HCT116 (cell line): ENCODE measurements at regions not wholly inside any gene's neighbourhood (a gene's known extent, or its start where the extent isn't known, plus 50 kb on each side); places are given as distances from the start of the nearest gene placed in this dataset.

Experiments
- ATAC-seq: fragments of 200-7000 bp; cut with Tn5 transposase; 2 replicates; pipeline ENCODE4 v1.9.1; 2020; ENCODE audit warnings: mild to moderate bottlenecking, moderate library complexity
- BruUV-seq: library from RNA; stranded (reverse); fragments of 400-500 nt; replicated peaks from 2 replicates; lab custom pipeline; 2021; lab: Mats Ljungman, UMichigan
- CTCF ChIA-PET: fragments of 300-600 bp; sonication (Branson Sonifier 250); formaldehyde crosslinking; loops from one replicate; lab custom pipeline; 2021; ENCODE audit warnings: antibody characterized with exemption; lab: Charles Lee
- POLR2A ChIA-PET: fragments of 300-600, 350-600 bp; sonication (Branson Sonifier 250); formaldehyde crosslinking; loops from one replicate; lab custom pipeline; 2021; ENCODE audit warnings: antibody characterized with exemption; lab: Charles Lee
- RAD21 ChIA-PET, 2 experiments: fragments of 300-600 bp; sonication (Branson Sonifier 250); formaldehyde crosslinking; loops; one replicate each; lab custom pipeline; 2023; ENCODE audit warnings: low total read pairs in 2 of 2; ENCODE audit not compliant: uncharacterized antibody in 2 of 2, unreplicated experiment in 2 of 2, low non-redundant PET in 1 of 2; lab: Charles Lee
- DNase-seq: peaks from one replicate; pipeline ENCODE4 v3.0.0-alpha.2; 2010; ENCODE audit warnings: low read depth, low spot score
- H2AFZ ChIP-seq: fragments of 200-600 bp; shearing (Covaris generic), sonication (generic); 2 replicates; pipeline ENCODE4 v1.6.1; 2017; ENCODE audit warnings: low read depth, mixed run types, mixed read lengths, antibody characterized with exemption, low read length; ENCODE audit not compliant: poor library complexity, severe bottlenecking
- H3K27ac ChIP-seq: 2 replicates; pipeline ENCODE4 v1.5.1; 2012; ENCODE audit warnings: low read depth, low read length
- H3K27me3 ChIP-seq: fragments of 200-600 bp; sonication (generic); 2 replicates; pipeline ENCODE4 v1.6.1; 2016; ENCODE audit warnings: mixed run types, low read length, mixed read lengths; ENCODE audit not compliant: insufficient read depth
- H3K36me3 ChIP-seq, 2 experiments: fragments of 200-500 bp in 1 of 2; fragments of 200-600 bp in 1 of 2; sonication (Bioruptor generic) in 1 of 2; sonication (generic) in 1 of 2; 2 replicates each; pipeline versions ENCODE4 v1.5.1 to v1.6.1; 2014 to 2016; ENCODE audit warnings: low read length in 2 of 2, inconsistent platforms in 1 of 2, mixed read lengths in 1 of 2, mixed run types in 1 of 2; ENCODE audit not compliant: insufficient read depth in 2 of 2, control insufficient read depth in 1 of 2
- H3K4me1 ChIP-seq, 2 experiments: fragments of 200-600 bp in 1 of 2; sonication (generic) in 1 of 2; 2 replicates each; pipeline versions ENCODE4 v1.5.1 to v1.6.1; 2012 to 2017; ENCODE audit warnings: low read length in 2 of 2, inconsistent platforms in 1 of 2, mild to moderate bottlenecking in 1 of 2, mixed read lengths in 1 of 2, mixed run types in 1 of 2, moderate library complexity in 1 of 2; ENCODE audit not compliant: insufficient read depth in 2 of 2, control insufficient read depth in 1 of 2
- H3K4me2 ChIP-seq: fragments of 200-600 bp; sonication (generic); 2 replicates; pipeline ENCODE4 v1.6.1; 2017; ENCODE audit warnings: mixed run types, low read length, mixed read lengths
- H3K4me3 ChIP-seq, 2 experiments: fragments of 200-600 bp in 1 of 2; sonication (generic) in 1 of 2; replicated peaks in 1 of 2; 2 replicates each; pipeline ENCODE4 v1.5.1; 2011 to 2016; ENCODE audit warnings: low read length in 2 of 2, control low read depth in 1 of 2, low read depth in 1 of 2, mild to moderate bottlenecking in 1 of 2, mixed read lengths in 1 of 2, mixed run types in 1 of 2
- H3K79me2 ChIP-seq: fragments of 200-600 bp; sonication (generic); 2 replicates; pipeline ENCODE4 v1.6.1; 2017; ENCODE audit warnings: mild to moderate bottlenecking, mixed run types, low read length, moderate library complexity, mixed read lengths; ENCODE audit not compliant: insufficient read depth
- H3K9ac ChIP-seq: fragments of 200-600 bp; sonication (generic); 2 replicates; pipeline ENCODE4 v1.6.1; 2016; ENCODE audit warnings: low read length, mixed read lengths
- H3K9me2 ChIP-seq: fragments of 200-600 bp; sonication (generic), shearing (Covaris generic); 2 replicates; pipeline ENCODE4 v1.6.1; 2017; ENCODE audit warnings: mixed run types, mild to moderate bottlenecking, moderate library complexity; ENCODE audit not compliant: insufficient read depth
- H3K9me3 ChIP-seq, 2 experiments: fragments of 200-500 bp in 1 of 2; fragments of 200-600 bp in 1 of 2; sonication (Bioruptor generic) in 1 of 2; sonication (generic) in 1 of 2; 2 replicates each; pipeline ENCODE4 v1.6.1; 2014 to 2017; ENCODE audit warnings: low read length in 2 of 2, mixed read lengths in 2 of 2, inconsistent platforms in 1 of 2, low read depth in 1 of 2, mild to moderate bottlenecking in 1 of 2, mixed run types in 1 of 2, moderate library complexity in 1 of 2; ENCODE audit not compliant: control insufficient read depth in 1 of 2, insufficient read depth in 1 of 2
- H4K20me1 ChIP-seq: fragments of 200-600 bp; sonication (generic), shearing (Covaris generic); 2 replicates; pipeline ENCODE4 v1.6.1; 2017; ENCODE audit warnings: mixed run types, mild to moderate bottlenecking, moderate library complexity; ENCODE audit not compliant: insufficient read depth
- CBX3 ChIP-seq: IDR thresholded peaks from 2 replicates; pipeline ENCODE4 v1.6.1; 2012; ENCODE audit warnings: low read depth
- EGR1 ChIP-seq: IDR thresholded peaks from 2 replicates; pipeline ENCODE4 v1.6.1; 2012; ENCODE audit warnings: low read depth
- ELF1 ChIP-seq: IDR thresholded peaks from 2 replicates; pipeline ENCODE4 v1.6.1; 2012; ENCODE audit warnings: low read depth, borderline replicate concordance
- EZH2 ChIP-seq: fragments of 200-600 bp; sonication (generic); IDR thresholded peaks from 2 replicates; pipeline ENCODE4 v1.6.1; 2017; ENCODE audit warnings: antibody characterized with exemption, mixed run types
- EZH2phosphoT487 ChIP-seq: fragments of 200-600 bp; IDR thresholded peaks from 2 replicates; pipeline ENCODE4 v1.6.1; 2018; ENCODE audit warnings: antibody characterized with exemption, borderline replicate concordance
- FOSL1 ChIP-seq: IDR thresholded peaks from 2 replicates; pipeline ENCODE4 v1.6.1; 2012; ENCODE audit warnings: low read depth
- RAD21 ChIP-seq: IDR thresholded peaks from 2 replicates; pipeline ENCODE4 v1.6.1; 2012; ENCODE audit warnings: low read depth, mild to moderate bottlenecking
- SIN3A ChIP-seq: IDR thresholded peaks from 2 replicates; pipeline ENCODE4 v1.6.1; 2012; ENCODE audit warnings: low read depth
- SP1 ChIP-seq: IDR thresholded peaks from 2 replicates; pipeline ENCODE4 v1.6.1; 2012; ENCODE audit warnings: low read depth
- SRF ChIP-seq: IDR thresholded peaks from 2 replicates; pipeline ENCODE4 v1.6.1; 2012; ENCODE audit warnings: low read depth
- TCF7L2 ChIP-seq: IDR thresholded peaks from 2 replicates; pipeline ENCODE4 v1.7.0; 2011; ENCODE audit warnings: borderline replicate concordance, inconsistent platforms; ENCODE audit not compliant: insufficient read depth, insufficient read length; ENCODE audit errors: extremely low read depth
- YY1 ChIP-seq: IDR thresholded peaks from 2 replicates; pipeline ENCODE4 v1.6.1; 2011; ENCODE audit warnings: low read length, low read depth, moderate library complexity, mild to moderate bottlenecking; ENCODE audit not compliant: insufficient replicate concordance; ENCODE audit errors: extremely low read depth
- ZNF274 ChIP-seq: fragments of 200-500 bp; sonication (Bioruptor generic); IDR thresholded peaks from 2 replicates; pipeline ENCODE4 v1.6.1; 2014; ENCODE audit warnings: mild to moderate bottlenecking, low read depth, low read length, inconsistent platforms
- intact Hi-C: fragments of 100-400 bp; cut with micrococcal nuclease; formaldehyde crosslinking; loops from 2 replicates; pipeline ENCODE4 v1.10.0; 2022
- TF ChIP-seq, protein P1 (sequence below): IDR thresholded peaks from 2 replicates; pipeline ENCODE4 v1.6.1; 2012; ENCODE audit warnings: low read depth
- TF ChIP-seq, protein P2 (sequence below): IDR thresholded peaks from 2 replicates; pipeline ENCODE4 v1.6.1; 2011; ENCODE audit warnings: mild to moderate bottlenecking, low read length, moderate library complexity; ENCODE audit not compliant: insufficient replicate concordance; ENCODE audit errors: extremely low read depth
- TF ChIP-seq, protein P3 (sequence below), 3 experiments: fragments of 200-600 bp in 1 of 3; sonication (generic) in 1 of 3; IDR thresholded peaks in 2 of 3; conservative IDR thresholded peaks in 1 of 3; 2 replicates each; pipeline ENCODE4 v1.5.1; 2012 to 2017; ENCODE audit warnings: low read depth in 2 of 3, low read length in 2 of 3, antibody characterized with exemption in 1 of 3, borderline replicate concordance in 1 of 3, control low read depth in 1 of 3, mild to moderate bottlenecking in 1 of 3, mixed read lengths in 1 of 3, mixed run types in 1 of 3, moderate library complexity in 1 of 3; ENCODE audit not compliant: insufficient read depth in 1 of 3
- TF ChIP-seq, protein P4 (sequence below): IDR thresholded peaks from 2 replicates; pipeline ENCODE4 v1.6.1; 2012
- TF ChIP-seq, protein P5 (sequence below): IDR thresholded peaks from 2 replicates; pipeline ENCODE4 v1.6.1; 2012

DNA sequence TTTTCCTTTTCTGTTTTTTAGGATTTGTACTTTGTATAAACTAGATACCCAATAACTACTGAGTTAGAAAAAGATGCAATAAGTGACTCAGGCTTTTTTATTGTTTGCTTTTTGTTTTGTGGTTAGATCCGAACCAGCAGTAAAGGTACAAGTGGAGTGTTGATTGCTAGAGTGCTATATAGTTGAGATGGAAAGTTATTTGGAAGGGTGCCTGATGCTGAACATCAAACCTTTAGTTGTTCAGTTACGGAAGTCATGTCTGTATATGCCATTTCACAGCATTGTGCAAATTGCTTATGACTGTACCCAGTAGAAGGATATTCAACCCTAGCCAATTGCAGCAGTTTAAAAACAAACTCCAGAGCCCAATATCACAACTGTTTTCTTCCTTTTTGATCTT is 285.1 kb downstream of the MAT2B start (continued):
- TF ChIP-seq YY1 (no peak), EZH2phosphoT487 (no peak), ZNF274 (no peak), TCF7L2 (no peak), SP1 (no peak)

DNA sequence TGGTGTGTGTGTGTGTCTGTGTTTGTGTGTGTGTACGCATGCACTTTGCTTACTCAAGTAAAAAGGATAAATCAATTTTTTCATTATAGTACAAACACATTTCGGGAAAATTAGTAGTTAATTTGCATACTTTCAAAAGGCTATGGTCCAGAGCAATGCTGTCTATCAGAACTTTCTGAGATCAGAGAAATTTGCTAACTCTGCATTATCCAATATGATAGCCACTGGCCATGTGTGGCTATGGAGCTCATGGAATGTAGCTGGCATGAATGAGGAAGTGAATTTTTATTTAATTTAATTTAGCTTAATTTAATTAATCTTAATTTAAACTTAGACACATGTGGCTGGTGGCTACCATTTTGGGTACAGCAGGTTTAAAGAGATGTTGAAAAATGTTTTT is 289.6 kb downstream of the MAT2B start:
- DNase-seq = no peak
- no peaks in the 10 kb centered on the region for H3K9me2 ChIP-seq
- H3K27me3 ChIP-seq = no peaks in the 10 kb centered on the region
- no peaks in the 10 kb centered on the region for H4K20me1 ChIP-seq
- H3K36me3 ChIP-seq = no peaks in the 10 kb centered on the region
- no peaks in the 10 kb centered on the region for H3K4me1 ChIP-seq
- ChIA-PET POLR2A (no interaction called here), CTCF (no interaction called here), RAD21 (no interaction called here)
- no peaks in the 10 kb centered on the region; a peak in 1 of 4 replicates for H3K9me3 ChIP-seq
- H3K4me2 ChIP-seq = no peak overlapping the region
- no peak for ATAC-seq
- H2AFZ ChIP-seq = no peak overlapping the region
- no TSS peak for BruUV-seq
- H3K79me2 ChIP-seq = no peaks in the 10 kb centered on the region
- intact Hi-C loops = no loop called here
- H3K27ac ChIP-seq = no peak overlapping the region
- no peak overlapping the region for H3K9ac ChIP-seq
- no peak overlapping the region for H3K4me3 ChIP-seq
- TF ChIP-seq EZH2 (no peak), ZNF274 (no peak), YY1 (no peak), ELF1 (no peak), EGR1 (no peak), SP1 (no peak), SRF (no peak), CBX3 (no peak), RAD21 (no peak), SIN3A (no peak), TCF7L2 (no peak), FOSL1 (no peak)
- TF ChIP-seq, protein P1, sequence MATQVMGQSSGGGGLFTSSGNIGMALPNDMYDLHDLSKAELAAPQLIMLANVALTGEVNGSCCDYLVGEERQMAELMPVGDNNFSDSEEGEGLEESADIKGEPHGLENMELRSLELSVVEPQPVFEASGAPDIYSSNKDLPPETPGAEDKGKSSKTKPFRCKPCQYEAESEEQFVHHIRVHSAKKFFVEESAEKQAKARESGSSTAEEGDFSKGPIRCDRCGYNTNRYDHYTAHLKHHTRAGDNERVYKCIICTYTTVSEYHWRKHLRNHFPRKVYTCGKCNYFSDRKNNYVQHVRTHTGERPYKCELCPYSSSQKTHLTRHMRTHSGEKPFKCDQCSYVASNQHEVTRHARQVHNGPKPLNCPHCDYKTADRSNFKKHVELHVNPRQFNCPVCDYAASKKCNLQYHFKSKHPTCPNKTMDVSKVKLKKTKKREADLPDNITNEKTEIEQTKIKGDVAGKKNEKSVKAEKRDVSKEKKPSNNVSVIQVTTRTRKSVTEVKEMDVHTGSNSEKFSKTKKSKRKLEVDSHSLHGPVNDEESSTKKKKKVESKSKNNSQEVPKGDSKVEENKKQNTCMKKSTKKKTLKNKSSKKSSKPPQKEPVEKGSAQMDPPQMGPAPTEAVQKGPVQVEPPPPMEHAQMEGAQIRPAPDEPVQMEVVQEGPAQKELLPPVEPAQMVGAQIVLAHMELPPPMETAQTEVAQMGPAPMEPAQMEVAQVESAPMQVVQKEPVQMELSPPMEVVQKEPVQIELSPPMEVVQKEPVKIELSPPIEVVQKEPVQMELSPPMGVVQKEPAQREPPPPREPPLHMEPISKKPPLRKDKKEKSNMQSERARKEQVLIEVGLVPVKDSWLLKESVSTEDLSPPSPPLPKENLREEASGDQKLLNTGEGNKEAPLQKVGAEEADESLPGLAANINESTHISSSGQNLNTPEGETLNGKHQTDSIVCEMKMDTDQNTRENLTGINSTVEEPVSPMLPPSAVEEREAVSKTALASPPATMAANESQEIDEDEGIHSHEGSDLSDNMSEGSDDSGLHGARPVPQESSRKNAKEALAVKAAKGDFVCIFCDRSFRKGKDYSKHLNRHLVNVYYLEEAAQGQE = no peak
- TF ChIP-seq, protein P2, sequence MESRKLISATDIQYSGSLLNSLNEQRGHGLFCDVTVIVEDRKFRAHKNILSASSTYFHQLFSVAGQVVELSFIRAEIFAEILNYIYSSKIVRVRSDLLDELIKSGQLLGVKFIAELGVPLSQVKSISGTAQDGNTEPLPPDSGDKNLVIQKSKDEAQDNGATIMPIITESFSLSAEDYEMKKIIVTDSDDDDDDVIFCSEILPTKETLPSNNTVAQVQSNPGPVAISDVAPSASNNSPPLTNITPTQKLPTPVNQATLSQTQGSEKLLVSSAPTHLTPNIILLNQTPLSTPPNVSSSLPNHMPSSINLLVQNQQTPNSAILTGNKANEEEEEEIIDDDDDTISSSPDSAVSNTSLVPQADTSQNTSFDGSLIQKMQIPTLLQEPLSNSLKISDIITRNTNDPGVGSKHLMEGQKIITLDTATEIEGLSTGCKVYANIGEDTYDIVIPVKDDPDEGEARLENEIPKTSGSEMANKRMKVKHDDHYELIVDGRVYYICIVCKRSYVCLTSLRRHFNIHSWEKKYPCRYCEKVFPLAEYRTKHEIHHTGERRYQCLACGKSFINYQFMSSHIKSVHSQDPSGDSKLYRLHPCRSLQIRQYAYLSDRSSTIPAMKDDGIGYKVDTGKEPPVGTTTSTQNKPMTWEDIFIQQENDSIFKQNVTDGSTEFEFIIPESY = no peak
- TF ChIP-seq, protein P3, sequence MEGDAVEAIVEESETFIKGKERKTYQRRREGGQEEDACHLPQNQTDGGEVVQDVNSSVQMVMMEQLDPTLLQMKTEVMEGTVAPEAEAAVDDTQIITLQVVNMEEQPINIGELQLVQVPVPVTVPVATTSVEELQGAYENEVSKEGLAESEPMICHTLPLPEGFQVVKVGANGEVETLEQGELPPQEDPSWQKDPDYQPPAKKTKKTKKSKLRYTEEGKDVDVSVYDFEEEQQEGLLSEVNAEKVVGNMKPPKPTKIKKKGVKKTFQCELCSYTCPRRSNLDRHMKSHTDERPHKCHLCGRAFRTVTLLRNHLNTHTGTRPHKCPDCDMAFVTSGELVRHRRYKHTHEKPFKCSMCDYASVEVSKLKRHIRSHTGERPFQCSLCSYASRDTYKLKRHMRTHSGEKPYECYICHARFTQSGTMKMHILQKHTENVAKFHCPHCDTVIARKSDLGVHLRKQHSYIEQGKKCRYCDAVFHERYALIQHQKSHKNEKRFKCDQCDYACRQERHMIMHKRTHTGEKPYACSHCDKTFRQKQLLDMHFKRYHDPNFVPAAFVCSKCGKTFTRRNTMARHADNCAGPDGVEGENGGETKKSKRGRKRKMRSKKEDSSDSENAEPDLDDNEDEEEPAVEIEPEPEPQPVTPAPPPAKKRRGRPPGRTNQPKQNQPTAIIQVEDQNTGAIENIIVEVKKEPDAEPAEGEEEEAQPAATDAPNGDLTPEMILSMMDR (IDR thresholded peaks at IDR 0.05 in 2 of 3, conservative IDR thresholded peaks at IDR 0.05 in 1 of 3; ENCODE audit: borderline replicate concordance in 1 of 3, insufficient read depth in 1 of 3, low read depth in 2 of 3, low read length in 2 of 3) = no peak
- TF ChIP-seq, protein P4, sequence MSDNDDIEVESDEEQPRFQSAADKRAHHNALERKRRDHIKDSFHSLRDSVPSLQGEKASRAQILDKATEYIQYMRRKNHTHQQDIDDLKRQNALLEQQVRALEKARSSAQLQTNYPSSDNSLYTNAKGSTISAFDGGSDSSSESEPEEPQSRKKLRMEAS = no peak
- TF ChIP-seq, protein P5, sequence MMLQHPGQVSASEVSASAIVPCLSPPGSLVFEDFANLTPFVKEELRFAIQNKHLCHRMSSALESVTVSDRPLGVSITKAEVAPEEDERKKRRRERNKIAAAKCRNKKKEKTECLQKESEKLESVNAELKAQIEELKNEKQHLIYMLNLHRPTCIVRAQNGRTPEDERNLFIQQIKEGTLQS = no peak
